Upper lobe of left lung (tissue), 6 donors: ENCODE measurements at regions not wholly inside any gene's neighbourhood (a gene's known extent, or its start where the extent isn't known, plus 50 kb on each side); places are given as distances from the start of the nearest gene placed in this dataset.
"Not testable (repeated sequence)": the region's sequence is repeated elsewhere in the genome, so short reads cannot be mapped to it uniquely, and the experiment has no call there.

ENCODE experiments used
- ATAC-seq, 2 donors: fragments of 200-7000 bp; cut with Tn5 transposase; one replicate each; pipeline ENCODE4 v1.9.1; 2022; ENCODE audit warnings: mild to moderate bottlenecking in 2 of 2, moderate library complexity in 2 of 2; ENCODE audit not compliant: low FRiP score in 2 of 2
- DNase-seq, 2 donors: peaks; one replicate each; pipeline ENCODE4 v3.0.0-alpha.2; 2019 to 2020
- H3K27ac ChIP-seq, 4 donors: fragments of 200-600 bp; sonication (generic); one replicate each; pipeline ENCODE4 v1.5.1; 2016 to 2019
- H3K27me3 ChIP-seq, 4 donors: fragments of 200-600 bp; sonication (generic); one replicate each; pipeline ENCODE4 v1.5.1; 2017 to 2019
- H3K36me3 ChIP-seq, 4 donors: fragments of 200-600 bp; sonication (generic); one replicate each; pipeline ENCODE4 v1.5.1; 2016 to 2019
- H3K4me1 ChIP-seq, 4 donors: fragments of 200-600 bp; sonication (generic); one replicate each; pipeline ENCODE4 v1.5.1; 2018 to 2019
- H3K4me3 ChIP-seq, 4 donors: fragments of 200-600 bp; sonication (generic); one replicate each; pipeline ENCODE4 v1.5.1; 2017 to 2019; ENCODE audit warnings: mild to moderate bottlenecking in 2 of 4, moderate library complexity in 1 of 4
- H3K9me3 ChIP-seq, 4 donors: fragments of 200-600 bp; sonication (generic); one replicate each; pipeline ENCODE4 v1.5.1; 2018 to 2019
- EP300 ChIP-seq, 4 donors: sonication (generic); formaldehyde crosslinking; IDR thresholded peaks; one replicate each; pipeline ENCODE4 v1.5.1; 2017; ENCODE audit warnings: antibody characterized with exemption in 4 of 4, control low read depth in 2 of 4
- POLR2A ChIP-seq, 4 donors: fragments of 450-650 bp; IDR thresholded peaks; one replicate each; pipeline ENCODE4 v1.5.1; 2016 to 2017; ENCODE audit warnings: antibody characterized with exemption in 4 of 4, mild to moderate bottlenecking in 2 of 4
- POLR2AphosphoS5 ChIP-seq, 2 donors: sonication (generic); formaldehyde crosslinking; IDR thresholded peaks; one replicate each; pipeline ENCODE4 v1.5.1; 2017; ENCODE audit warnings: antibody characterized with exemption in 2 of 2
- WGBS, 2 donors: methylation state at CpG; one replicate each; pipeline ENCODE4 v1.1.5; 2017 to 2018; 5-methylcytosine and 5-hydroxymethylcytosine counted together
- TF ChIP-seq, protein P1 (sequence below), 6 experiments: fragments of 450-650 bp in 4 of 6; fragments of 200-600 bp in 2 of 6; sonication (generic) in 2 of 6; IDR thresholded peaks; one replicate each; pipeline ENCODE4 v1.5.1; 2016 to 2019; ENCODE audit warnings: antibody characterized with exemption in 6 of 6
- donor health status: DM: no; HTN: no; CAD: no; lungs with moderate emphysema.
- donor health status: DM: no; HTN: yes; CAD: no; lungs with severe emphysema.

DNA sequence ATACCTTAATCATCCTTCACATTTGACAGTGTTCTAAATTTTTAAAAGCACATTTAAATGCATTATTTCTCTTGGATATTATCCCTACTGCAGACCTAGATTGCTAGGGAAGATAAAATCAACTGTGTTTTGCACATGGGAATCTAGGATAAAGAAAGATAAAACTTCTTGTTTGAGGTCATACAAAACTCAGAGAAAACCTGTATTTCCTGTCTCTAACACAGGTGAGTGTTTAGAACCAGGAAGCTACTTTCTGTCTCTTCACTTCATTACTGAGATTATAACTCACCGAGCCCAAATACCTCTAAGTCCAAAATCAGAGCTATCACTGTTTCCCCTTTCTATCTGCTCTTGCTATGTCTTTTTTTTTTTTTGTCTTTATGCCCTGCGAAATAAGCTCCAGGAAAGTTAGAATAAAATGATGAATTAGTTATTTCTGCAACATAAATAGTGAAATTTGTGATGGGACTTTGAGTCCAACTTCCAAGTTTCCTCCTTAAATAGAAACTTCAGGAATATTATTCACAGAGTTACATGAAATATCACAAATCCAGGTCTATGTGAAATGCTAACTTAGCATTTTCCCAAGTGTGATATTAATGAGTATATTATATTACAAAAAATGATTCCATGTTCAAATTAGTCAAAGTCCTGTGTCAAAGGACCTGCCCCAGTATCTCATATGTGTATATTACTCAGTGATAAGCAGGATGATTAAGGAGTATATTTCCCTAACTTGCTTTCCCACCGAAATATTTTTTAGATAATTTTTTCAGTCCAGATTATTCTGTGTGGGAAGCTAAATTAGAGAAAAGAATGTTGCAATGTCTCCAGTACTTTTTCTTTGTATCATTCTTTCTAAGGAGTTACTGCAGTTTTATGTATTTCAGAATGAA lies 226.4 kb downstream of the PLA2G4A start:
- DNase-seq (no peak), ATAC-seq (no peak)
- H3K36me3 ChIP-seq = no peaks in the 10 kb centered on the region
- no peaks in the 10 kb centered on the region for H3K27me3 ChIP-seq
- 75 to 79% methylated on average over 3 of the region's 3 CpGs for WGBS, 2 donors
- no peaks in the 10 kb centered on the region for H3K4me1 ChIP-seq
- H3K27ac ChIP-seq = no peak overlapping the region
- H3K4me3 ChIP-seq = no peak overlapping the region
- TF ChIP-seq POLR2AphosphoS5 (IDR thresholded peaks at IDR 0.05) (no peak), EP300 (IDR thresholded peaks at IDR 0.05) (no peak), POLR2A (IDR thresholded peaks at IDR 0.05) (no peak)
- TF ChIP-seq, protein P1, sequence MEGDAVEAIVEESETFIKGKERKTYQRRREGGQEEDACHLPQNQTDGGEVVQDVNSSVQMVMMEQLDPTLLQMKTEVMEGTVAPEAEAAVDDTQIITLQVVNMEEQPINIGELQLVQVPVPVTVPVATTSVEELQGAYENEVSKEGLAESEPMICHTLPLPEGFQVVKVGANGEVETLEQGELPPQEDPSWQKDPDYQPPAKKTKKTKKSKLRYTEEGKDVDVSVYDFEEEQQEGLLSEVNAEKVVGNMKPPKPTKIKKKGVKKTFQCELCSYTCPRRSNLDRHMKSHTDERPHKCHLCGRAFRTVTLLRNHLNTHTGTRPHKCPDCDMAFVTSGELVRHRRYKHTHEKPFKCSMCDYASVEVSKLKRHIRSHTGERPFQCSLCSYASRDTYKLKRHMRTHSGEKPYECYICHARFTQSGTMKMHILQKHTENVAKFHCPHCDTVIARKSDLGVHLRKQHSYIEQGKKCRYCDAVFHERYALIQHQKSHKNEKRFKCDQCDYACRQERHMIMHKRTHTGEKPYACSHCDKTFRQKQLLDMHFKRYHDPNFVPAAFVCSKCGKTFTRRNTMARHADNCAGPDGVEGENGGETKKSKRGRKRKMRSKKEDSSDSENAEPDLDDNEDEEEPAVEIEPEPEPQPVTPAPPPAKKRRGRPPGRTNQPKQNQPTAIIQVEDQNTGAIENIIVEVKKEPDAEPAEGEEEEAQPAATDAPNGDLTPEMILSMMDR (IDR thresholded peaks at IDR 0.05) = no peak
- no peaks in the 10 kb centered on the region for H3K9me3 ChIP-seq

DNA sequence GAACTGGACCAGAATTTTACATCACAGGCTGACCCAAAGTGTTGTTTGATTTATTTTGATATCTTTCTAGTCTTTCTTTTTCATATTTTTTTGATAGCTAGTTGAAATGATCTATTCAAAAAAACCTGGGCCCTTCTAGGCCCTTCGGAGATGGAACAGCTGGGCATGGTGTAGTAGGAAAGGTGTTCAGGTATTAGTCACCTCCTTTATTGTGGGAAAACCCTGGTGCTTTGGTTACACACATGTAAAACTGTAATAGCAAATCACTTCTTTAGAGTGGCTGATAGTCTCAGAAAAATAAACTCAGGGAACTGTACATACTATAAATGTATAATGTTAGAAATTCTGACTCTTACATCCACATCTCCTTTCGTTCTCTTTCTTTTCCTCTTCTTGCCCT lies 234.5 kb downstream of the PLA2G4A start:
- ATAC-seq = no peak
- DNase-seq = no peak
- TF ChIP-seq EP300 (IDR thresholded peaks at IDR 0.05) (no peak), POLR2A (IDR thresholded peaks at IDR 0.05) (no peak), POLR2AphosphoS5 (IDR thresholded peaks at IDR 0.05) (no peak)
- TF ChIP-seq, protein P1 (IDR thresholded peaks at IDR 0.05) = no peak
- H3K4me3 ChIP-seq = no peak overlapping the region
- no peak overlapping the region for H3K27ac ChIP-seq
- no peaks in the 10 kb centered on the region for H3K36me3 ChIP-seq
- no peaks in the 10 kb centered on the region for H3K9me3 ChIP-seq
- H3K27me3 ChIP-seq = no peaks in the 10 kb centered on the region
- no peaks in the 10 kb centered on the region for H3K4me1 ChIP-seq
- WGBS, 2 donors = 84 to 91% methylated on average over 2 of the region's 2 CpGs

DNA sequence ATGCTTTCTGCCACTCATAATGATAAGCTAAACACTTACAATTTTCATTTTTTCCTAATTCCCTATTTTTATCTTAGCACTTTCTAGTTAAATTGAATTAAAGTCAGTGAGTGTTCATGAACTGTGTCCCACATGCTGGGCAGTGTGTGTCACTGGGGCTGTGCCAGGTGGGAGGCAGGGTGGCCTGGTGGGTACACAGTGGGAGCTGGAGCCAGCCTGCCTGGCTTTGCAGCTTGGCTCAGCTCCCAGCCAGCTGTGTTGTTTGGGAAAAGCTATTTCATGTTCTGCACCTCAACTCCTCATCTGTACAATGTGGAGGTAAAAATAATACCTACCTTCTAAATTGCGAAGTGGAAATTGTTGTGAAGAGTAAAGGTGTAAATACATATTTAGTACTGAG lies 238.4 kb downstream of the PLA2G4A start:
- H3K9me3 ChIP-seq = no peaks in the 10 kb centered on the region
- no peaks in the 10 kb centered on the region for H3K27me3 ChIP-seq
- DNase-seq = peak in 1 of 2 donors; percentile 14
- TF ChIP-seq POLR2AphosphoS5 (IDR thresholded peaks at IDR 0.05) (no peak), EP300 (IDR thresholded peaks at IDR 0.05) (no peak), POLR2A (IDR thresholded peaks at IDR 0.05) (no peak)
- TF ChIP-seq, protein P1 (IDR thresholded peaks at IDR 0.05) = no peak
- no peak for ATAC-seq
- H3K4me1 ChIP-seq = no peaks in the 10 kb centered on the region
- no peak overlapping the region for H3K4me3 ChIP-seq
- no peak overlapping the region for H3K27ac ChIP-seq
- H3K36me3 ChIP-seq = no peaks in the 10 kb centered on the region
- 84 to 90% methylated on average over 1 of the region's 1 CpG for WGBS, 2 donors

DNA sequence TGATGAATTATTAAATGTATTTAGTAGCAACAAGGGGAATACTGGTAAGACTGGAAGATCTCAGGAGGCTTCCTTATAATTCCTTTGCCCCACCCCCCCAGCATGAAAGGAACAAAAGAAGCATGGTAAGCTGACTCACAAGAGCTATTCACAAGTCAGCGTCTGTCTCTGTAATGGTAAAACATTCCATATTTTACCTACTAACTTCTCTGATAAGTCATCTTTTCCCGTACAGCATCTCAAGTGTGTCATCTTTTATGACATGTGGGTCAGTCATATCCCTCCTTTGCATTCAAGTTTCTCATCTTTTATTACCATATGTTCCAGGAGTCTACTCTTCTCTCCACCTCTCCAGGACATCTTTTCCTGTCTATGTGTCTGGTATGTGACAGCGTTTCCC lies 241.3 kb downstream of the PLA2G4A start:
- Histone ChIP-seq H3K9me3 (peaks cover 0 to 6% (median 0%) of the 10 kb centered on the region in 4 donors), H3K27me3 (no peaks in the 10 kb centered on the region), H3K4me3 (no peak overlapping the region), H3K36me3 (no peaks in the 10 kb centered on the region), H3K27ac (no peak overlapping the region), H3K4me1 (no peaks in the 10 kb centered on the region)
- ATAC-seq = no peak
- 59 to 61% methylated on average over 3 of the region's 3 CpGs for WGBS, 2 donors
- no peak for TF ChIP-seq EP300 (IDR thresholded peaks at IDR 0.05)
- TF ChIP-seq, protein P1 (IDR thresholded peaks at IDR 0.05) = no peak
- no peak for TF ChIP-seq POLR2AphosphoS5 (IDR thresholded peaks at IDR 0.05)
- no peak for TF ChIP-seq POLR2A (IDR thresholded peaks at IDR 0.05)
- no peak for DNase-seq

DNA sequence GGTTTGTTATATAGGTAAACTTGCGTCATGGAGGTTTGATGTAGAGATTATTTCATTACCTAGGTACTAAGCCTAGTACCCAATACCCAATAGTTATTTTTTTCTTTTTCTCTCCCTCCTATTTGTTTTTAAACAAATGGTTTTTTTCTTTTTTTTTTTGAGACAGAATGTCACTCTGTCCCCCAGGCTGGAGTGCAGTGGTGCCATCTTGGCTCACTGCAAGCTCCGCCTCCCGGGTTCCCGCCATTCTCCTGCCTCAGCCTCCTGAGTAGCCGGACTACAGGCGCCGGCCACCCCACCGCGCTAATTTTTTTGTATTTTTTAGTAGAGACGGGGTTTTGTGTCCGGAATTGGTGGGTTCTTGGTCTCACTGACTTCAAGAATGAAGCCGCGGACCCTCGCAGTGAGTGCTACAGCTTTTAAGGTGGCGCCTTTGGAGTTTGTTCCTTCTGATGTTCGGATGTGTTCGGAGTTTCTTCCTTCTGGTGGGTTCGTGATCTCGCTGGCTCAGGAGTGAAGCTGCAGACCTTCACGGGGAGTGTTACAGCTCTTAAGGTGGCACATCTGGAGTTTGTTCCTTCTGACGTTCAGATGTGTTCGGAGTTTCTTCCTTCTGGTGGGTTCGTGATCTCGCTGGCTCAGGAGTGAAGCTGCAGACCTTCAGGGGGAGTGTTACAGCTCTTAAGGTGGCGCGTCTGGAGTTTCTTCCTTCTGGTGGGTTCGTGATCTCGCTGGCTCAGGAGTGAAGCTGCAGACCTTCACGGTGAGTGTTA lies 243.7 kb downstream of the PLA2G4A start:
- DNase-seq = peak in 1 of 2 donors; percentile 24
- H3K36me3 ChIP-seq, H3K27ac ChIP-seq, ATAC-seq, H3K27me3 ChIP-seq, H3K4me1 ChIP-seq, H3K9me3 ChIP-seq: not testable (repeated sequence)
- peak overlapping the region in 3 of 4 donors; percentile 2 to 12 (median 3) for H3K4me3 ChIP-seq
- 72 to 93% methylated on average over 24 to 29 of the region's 29 CpGs for WGBS, 2 donors

DNA sequence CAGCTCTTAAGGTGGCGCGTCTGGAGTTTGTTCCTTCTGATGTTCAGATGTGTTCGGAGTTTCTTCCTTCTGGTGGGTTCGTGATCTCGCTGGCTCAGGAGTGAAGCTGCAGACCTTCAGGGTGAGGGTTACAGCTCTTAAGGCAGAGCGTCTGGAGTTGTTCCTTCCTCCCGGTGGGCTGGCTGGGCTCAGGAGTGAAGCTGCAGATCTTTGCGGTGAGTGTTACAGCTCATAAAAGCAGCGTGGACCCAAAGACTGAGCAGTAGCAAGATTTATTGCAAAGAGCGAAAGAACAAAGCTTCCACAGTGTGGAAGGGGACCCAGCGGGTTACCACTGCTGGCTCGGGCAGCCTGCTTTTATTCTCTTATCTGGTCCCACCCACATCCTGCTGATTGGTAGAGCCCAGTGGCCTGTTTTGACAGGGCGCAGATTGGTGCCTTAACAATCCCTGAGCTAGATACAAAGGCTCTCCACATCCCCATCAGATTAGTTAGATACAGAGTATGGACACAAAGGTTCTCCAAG lies 244.3 kb downstream of the PLA2G4A start:
- not testable (repeated sequence) for H3K36me3 ChIP-seq, H3K9me3 ChIP-seq, H3K27ac ChIP-seq, H3K27me3 ChIP-seq, H3K4me1 ChIP-seq, ATAC-seq, DNase-seq
- WGBS, 2 donors = 71 to 93% methylated on average over 9 to 13 of the region's 13 CpGs
- H3K4me3 ChIP-seq = peak overlapping the region in 3 of 4 donors; percentile 2 to 12 (median 3)

DNA sequence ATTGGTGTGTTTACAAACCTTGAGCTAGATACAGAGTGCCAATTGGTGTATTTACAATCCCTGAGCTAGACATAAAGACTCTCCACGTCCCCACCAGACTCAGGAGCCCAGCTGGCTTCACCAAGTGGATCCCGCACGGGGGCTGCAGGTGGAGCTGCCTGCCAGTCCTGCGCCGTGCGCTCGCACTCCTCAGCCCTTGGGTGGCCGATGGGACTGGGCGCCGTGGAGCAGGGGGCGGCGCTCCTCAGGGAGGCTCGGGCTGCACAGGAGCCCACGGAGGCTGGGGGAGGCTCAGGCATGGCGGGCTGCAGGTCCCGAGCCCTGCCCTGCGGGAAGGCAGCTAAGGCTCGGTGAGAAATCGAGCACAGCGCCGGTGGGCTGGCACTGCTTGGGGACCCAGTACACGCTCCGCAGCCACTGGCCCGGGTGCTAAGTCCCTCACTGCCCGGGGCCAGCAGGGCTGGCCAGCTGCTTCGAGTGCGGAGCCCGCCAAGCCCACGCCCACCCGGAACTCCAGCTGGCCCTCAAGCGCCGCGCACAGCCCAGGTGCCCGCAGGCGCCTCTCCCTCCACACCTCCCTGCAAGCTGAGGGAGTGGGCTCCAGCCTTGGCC lies 245.0 kb downstream of the PLA2G4A start:
- not testable (repeated sequence) for H3K36me3 ChIP-seq, ATAC-seq
- WGBS, 2 donors = 95 to 100% methylated on average over 1 to 35 of the region's 35 CpGs

More for the DNA sequence above, 245.0 kb downstream of the PLA2G4A start:
- H3K9me3 ChIP-seq, H3K27me3 ChIP-seq, H3K27ac ChIP-seq, H3K4me1 ChIP-seq, H3K4me3 ChIP-seq: not testable (repeated sequence)
- peak in 1 of 2 donors; percentile 70 for DNase-seq
